NB4 (cell line): ENCODE measurements at regions not wholly inside any gene's neighbourhood (a gene's known extent, or its start where the extent isn't known, plus 50 kb on each side); places are given as distances from the start of the nearest gene placed in this dataset.

Experiments
- CTCF ChIP-seq: IDR thresholded peaks from one replicate; pipeline ENCODE4 v1.5.1; 2012; ENCODE audit warnings: low read depth, low read length
- MAX ChIP-seq: IDR thresholded peaks from 2 replicates; pipeline ENCODE4 v1.6.1; 2011; ENCODE audit warnings: low read depth, low read length
- MYC ChIP-seq: IDR thresholded peaks from 2 replicates; pipeline ENCODE4 v1.6.1; 2011; ENCODE audit warnings: low read depth, low read length
- POLR2A ChIP-seq: IDR thresholded peaks from 2 replicates; pipeline ENCODE4 v1.6.1; 2011; ENCODE audit warnings: mild to moderate bottlenecking; ENCODE audit not compliant: insufficient read length; ENCODE audit errors: extremely low read depth

- TF ChIP-seq CTCF (no peak), MAX (no peak), POLR2A (no peak), MYC (no peak)
Observed at GRCh38 chr19:30968841-30969399, 380.3 kb downstream of the TSHZ3 start.
